ENCODE measurements at regions not wholly inside any gene's neighbourhood (a gene's known extent, or its start where the extent isn't known, plus 50 kb on each side); places are given as distances from the start of the nearest gene placed in this dataset.

GRCh38 chr3:40975711-40976121 is 223.6 kb upstream of the CTNNB1 start:
- TF ChIP-seq, protein P1, sequence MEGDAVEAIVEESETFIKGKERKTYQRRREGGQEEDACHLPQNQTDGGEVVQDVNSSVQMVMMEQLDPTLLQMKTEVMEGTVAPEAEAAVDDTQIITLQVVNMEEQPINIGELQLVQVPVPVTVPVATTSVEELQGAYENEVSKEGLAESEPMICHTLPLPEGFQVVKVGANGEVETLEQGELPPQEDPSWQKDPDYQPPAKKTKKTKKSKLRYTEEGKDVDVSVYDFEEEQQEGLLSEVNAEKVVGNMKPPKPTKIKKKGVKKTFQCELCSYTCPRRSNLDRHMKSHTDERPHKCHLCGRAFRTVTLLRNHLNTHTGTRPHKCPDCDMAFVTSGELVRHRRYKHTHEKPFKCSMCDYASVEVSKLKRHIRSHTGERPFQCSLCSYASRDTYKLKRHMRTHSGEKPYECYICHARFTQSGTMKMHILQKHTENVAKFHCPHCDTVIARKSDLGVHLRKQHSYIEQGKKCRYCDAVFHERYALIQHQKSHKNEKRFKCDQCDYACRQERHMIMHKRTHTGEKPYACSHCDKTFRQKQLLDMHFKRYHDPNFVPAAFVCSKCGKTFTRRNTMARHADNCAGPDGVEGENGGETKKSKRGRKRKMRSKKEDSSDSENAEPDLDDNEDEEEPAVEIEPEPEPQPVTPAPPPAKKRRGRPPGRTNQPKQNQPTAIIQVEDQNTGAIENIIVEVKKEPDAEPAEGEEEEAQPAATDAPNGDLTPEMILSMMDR (IDR thresholded peaks at IDR 0.05): no peak
- TF ChIP-seq EZH2phosphoT487 (IDR thresholded peaks at IDR 0.05): no peak

Measured in neural progenitor cell (in vitro differentiated cells).